ENCODE measurements at regions not wholly inside any gene's neighbourhood (a gene's known extent, or its start where the extent isn't known, plus 50 kb on each side); places are given as distances from the start of the nearest gene placed in this dataset.

DNA sequence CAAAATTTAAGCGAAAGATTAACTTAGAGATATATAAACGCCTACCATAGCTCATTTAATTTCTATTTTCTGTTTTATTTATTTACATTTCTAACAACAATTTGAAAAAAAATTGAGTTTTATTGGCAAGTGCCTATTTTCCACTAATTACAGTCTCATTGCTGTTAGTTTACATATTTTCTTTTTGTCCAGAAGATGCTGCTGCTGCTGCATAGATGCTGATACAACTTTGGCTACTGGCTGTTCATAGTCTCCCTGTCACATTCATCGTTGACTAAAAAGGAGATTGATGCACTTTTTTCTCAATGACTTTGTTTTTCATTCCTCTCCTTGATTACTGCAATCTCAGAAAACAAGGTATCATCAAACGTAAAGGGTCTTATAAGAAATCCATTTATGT lies 235.4 kb downstream of the CDH9 start:
- TF ChIP-seq, protein P1, sequence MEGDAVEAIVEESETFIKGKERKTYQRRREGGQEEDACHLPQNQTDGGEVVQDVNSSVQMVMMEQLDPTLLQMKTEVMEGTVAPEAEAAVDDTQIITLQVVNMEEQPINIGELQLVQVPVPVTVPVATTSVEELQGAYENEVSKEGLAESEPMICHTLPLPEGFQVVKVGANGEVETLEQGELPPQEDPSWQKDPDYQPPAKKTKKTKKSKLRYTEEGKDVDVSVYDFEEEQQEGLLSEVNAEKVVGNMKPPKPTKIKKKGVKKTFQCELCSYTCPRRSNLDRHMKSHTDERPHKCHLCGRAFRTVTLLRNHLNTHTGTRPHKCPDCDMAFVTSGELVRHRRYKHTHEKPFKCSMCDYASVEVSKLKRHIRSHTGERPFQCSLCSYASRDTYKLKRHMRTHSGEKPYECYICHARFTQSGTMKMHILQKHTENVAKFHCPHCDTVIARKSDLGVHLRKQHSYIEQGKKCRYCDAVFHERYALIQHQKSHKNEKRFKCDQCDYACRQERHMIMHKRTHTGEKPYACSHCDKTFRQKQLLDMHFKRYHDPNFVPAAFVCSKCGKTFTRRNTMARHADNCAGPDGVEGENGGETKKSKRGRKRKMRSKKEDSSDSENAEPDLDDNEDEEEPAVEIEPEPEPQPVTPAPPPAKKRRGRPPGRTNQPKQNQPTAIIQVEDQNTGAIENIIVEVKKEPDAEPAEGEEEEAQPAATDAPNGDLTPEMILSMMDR (conservative IDR thresholded peaks at IDR 0.05): no peak
- Mint-ChIP-seq H3K36me3 (no peaks in the 10 kb centered on the region), H3K27me3 (no peaks in the 10 kb centered on the region), H3K27ac (no peak overlapping the region), H3K9me3 (peaks cover 7% of the 10 kb centered on the region), H3K4me1 (ENCODE audit: unreplicated experiment) (no peaks in the 10 kb centered on the region), H3K4me3 (no peak overlapping the region)
- no peak for DNase-seq (ENCODE audit: extremely low spot score, unreplicated experiment)

DNA sequence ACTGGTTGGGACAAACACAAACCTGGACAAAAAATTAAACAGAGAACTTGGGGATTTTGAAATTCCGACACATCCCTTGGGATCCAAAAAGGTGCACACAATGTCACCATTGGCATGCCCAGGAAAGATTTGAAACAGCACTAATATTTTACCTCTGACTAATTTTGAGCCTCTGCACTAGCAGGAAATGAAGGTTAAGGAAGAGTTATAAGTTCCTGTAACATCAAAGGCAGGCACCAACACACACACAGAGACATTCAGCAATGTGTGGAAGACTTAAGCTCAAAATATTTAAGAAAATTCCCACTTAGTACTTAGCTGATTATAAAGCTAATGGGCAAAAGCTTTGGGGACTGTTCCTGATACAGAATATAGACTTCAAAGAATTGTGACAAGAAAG lies 247.0 kb downstream of the CDH9 start:
- TF ChIP-seq, protein P1 (conservative IDR thresholded peaks at IDR 0.05): no peak
- Mint-ChIP-seq H3K4me3 (no peak overlapping the region), H3K4me1 (ENCODE audit: unreplicated experiment) (peaks cover 4% of the 10 kb centered on the region), H3K9me3 (no peaks in the 10 kb centered on the region), H3K36me3 (no peaks in the 10 kb centered on the region), H3K27ac (no peak overlapping the region), H3K27me3 (no peaks in the 10 kb centered on the region)
- no peak for DNase-seq (ENCODE audit: extremely low spot score, unreplicated experiment)

GRCh38 chr5:26791021-26791420 lies 247.4 kb downstream of the CDH9 start:
- Mint-ChIP-seq H3K4me3 (no peak overlapping the region), H3K36me3 (no peaks in the 10 kb centered on the region), H3K27me3 (no peaks in the 10 kb centered on the region), H3K9me3 (no peaks in the 10 kb centered on the region), H3K27ac (no peak overlapping the region), H3K4me1 (ENCODE audit: unreplicated experiment) (peaks cover 4% of the 10 kb centered on the region)
- DNase-seq (ENCODE audit: extremely low spot score, unreplicated experiment): no peak
- TF ChIP-seq, protein P1 (conservative IDR thresholded peaks at IDR 0.05): no peak

DNA sequence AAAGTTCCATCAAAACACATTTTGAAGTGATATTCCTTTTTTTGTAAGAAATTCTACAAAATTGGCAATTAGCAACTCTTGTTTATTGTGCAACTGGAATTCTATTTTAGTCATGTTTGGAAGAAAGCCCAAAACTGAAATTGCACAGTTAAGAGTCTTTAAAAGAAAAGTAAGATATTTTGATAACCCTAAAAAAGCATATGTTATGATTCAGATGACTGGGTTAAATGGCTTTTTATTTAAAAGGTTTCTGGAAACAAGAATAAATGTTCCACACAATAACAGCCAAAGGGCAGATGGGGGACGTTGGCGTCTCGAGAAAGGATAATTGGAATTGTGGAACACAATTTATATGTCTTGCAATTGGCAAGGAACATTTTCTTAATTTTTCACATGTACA lies 275.2 kb downstream of the CDH9 start:
- Mint-ChIP-seq H3K4me3 (no peak overlapping the region), H3K27ac (no peak overlapping the region), H3K4me1 (ENCODE audit: unreplicated experiment) (no peaks in the 10 kb centered on the region), H3K36me3 (no peaks in the 10 kb centered on the region), H3K9me3 (peaks cover 5% of the 10 kb centered on the region), H3K27me3 (no peaks in the 10 kb centered on the region)
- no peak for DNase-seq (ENCODE audit: extremely low spot score, unreplicated experiment)
- TF ChIP-seq, protein P1 (conservative IDR thresholded peaks at IDR 0.05): no peak

DNA sequence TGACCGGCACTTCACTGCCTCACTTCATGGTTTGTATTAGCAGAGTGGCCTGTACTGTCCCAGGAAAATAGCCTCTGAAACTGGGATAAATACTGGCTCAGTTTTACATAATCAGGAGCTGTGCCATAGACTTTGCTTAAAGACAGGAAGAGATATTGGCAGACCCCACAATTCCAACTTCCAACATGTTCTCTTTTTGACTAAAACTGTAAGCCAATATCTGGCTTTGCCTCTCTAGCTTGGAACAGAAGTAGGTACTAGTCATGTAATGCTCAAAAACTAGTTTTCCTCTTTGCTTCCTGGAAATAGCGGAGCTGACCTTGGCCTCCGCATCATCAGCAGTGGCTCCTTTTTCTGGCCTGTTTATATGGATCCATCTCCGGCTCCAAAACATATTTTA lies 276.9 kb downstream of the CDH9 start:
- Mint-ChIP-seq H3K4me1 (ENCODE audit: unreplicated experiment) (no peaks in the 10 kb centered on the region), H3K36me3 (no peaks in the 10 kb centered on the region), H3K27me3 (no peaks in the 10 kb centered on the region), H3K27ac (no peak overlapping the region), H3K4me3 (no peak overlapping the region), H3K9me3 (no peaks in the 10 kb centered on the region)
- TF ChIP-seq, protein P1 (conservative IDR thresholded peaks at IDR 0.05): no peak
- DNase-seq (ENCODE audit: extremely low spot score, unreplicated experiment): no peak

DNA sequence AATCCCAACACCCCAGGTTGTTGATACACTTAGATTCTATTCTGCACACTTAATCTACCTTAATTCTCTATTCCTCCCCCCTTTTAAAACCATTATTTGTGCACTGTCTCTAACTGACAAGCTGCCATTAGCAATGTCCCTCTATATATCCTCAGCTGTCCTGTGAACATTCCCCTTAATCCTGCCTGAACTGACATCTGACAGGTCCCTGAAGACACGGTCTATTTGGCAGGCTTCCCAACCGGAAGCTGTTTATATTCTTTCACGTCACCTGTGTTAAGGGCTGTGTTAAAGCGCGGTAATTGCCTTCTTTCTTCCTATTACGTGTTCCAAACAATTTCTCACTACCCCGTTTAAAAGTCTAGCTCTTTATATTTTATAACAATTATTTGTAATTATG lies 277.3 kb downstream of the CDH9 start:
- TF ChIP-seq, protein P1 (conservative IDR thresholded peaks at IDR 0.05): no peak
- no peaks in the 10 kb centered on the region for H3K9me3 Mint-ChIP-seq
- no peak for DNase-seq (ENCODE audit: extremely low spot score, unreplicated experiment)
- H3K36me3 Mint-ChIP-seq: no peaks in the 10 kb centered on the region
- no peaks in the 10 kb centered on the region for H3K4me1 Mint-ChIP-seq (ENCODE audit: unreplicated experiment)
- no peak overlapping the region for H3K27ac Mint-ChIP-seq
- H3K27me3 Mint-ChIP-seq: no peaks in the 10 kb centered on the region
- H3K4me3 Mint-ChIP-seq: no peak overlapping the region

Data from type B pancreatic cell (in vitro differentiated cells).